Hepatocyte (in vitro differentiated cells): ENCODE measurements at regions not wholly inside any gene's neighbourhood (a gene's known extent, or its start where the extent isn't known, plus 50 kb on each side); places are given as distances from the start of the nearest gene placed in this dataset.
A peak's percentile ranks its signal among the peaks of the same experiment; 100 is the strongest.

ENCODE experiments used
- DNase-seq: peaks from one replicate; pipeline ENCODE4 v3.0.0-alpha.2; 2016; ENCODE audit warnings: low spot score
- H2AFZ ChIP-seq: fragments of 200-600 bp; sonication (generic); 2 replicates; pipeline ENCODE4 v1.6.0; 2016; ENCODE audit warnings: antibody characterized with exemption, mild to moderate bottlenecking
- H3K27ac ChIP-seq: fragments of 200-600 bp; sonication (generic); 2 replicates; pipeline ENCODE4 v1.5.1; 2016; ENCODE audit warnings: mild to moderate bottlenecking
- H3K27me3 ChIP-seq: fragments of 200-600 bp; sonication (generic); 2 replicates; pipeline ENCODE4 v1.6.1; 2016
- H3K36me3 ChIP-seq: fragments of 200-600 bp; sonication (generic); replicated peaks from 2 replicates; pipeline ENCODE4 v1.5.1; 2016; ENCODE audit warnings: low read depth; ENCODE audit not compliant: insufficient read depth
- H3K4me1 ChIP-seq: fragments of 200-600 bp; sonication (generic); 2 replicates; pipeline ENCODE4 v1.5.1; 2016; ENCODE audit warnings: mild to moderate bottlenecking, moderate library complexity; ENCODE audit not compliant: insufficient read depth
- H3K4me2 ChIP-seq: fragments of 200-600 bp; sonication (generic); 2 replicates; pipeline ENCODE4 v1.6.0; 2016
- H3K4me3 ChIP-seq: fragments of 200-600 bp; sonication (generic); 2 replicates; pipeline ENCODE4 v1.5.1; 2016; ENCODE audit warnings: mild to moderate bottlenecking
- H3K79me2 ChIP-seq: fragments of 200-600 bp; sonication (generic); 2 replicates; pipeline ENCODE4 v1.6.0; 2017; ENCODE audit warnings: mild to moderate bottlenecking
- H3K9me2 ChIP-seq: fragments of 200-600 bp; sonication (generic); replicated peaks from 2 replicates; pipeline ENCODE4 v1.6.0; 2017; ENCODE audit warnings: mild to moderate bottlenecking; ENCODE audit not compliant: insufficient read depth
- H3K9me3 ChIP-seq: fragments of 200-600 bp; sonication (generic); 2 replicates; pipeline ENCODE4 v1.5.1; 2016; ENCODE audit warnings: low read depth, mild to moderate bottlenecking
- H4K20me1 ChIP-seq: fragments of 200-600 bp; sonication (generic); 2 replicates; pipeline ENCODE4 v1.6.0; 2016; ENCODE audit warnings: mild to moderate bottlenecking; ENCODE audit not compliant: insufficient read depth, poor library complexity, severe bottlenecking
- CTCF ChIP-seq: fragments of 200-600 bp; sonication (generic); IDR thresholded peaks from 2 replicates; pipeline ENCODE4 v1.5.1; 2016; ENCODE audit warnings: antibody characterized with exemption, mild to moderate bottlenecking; ENCODE audit not compliant: poor library complexity
- EZH2 ChIP-seq: fragments of 200-600 bp; sonication (generic); IDR thresholded peaks from 2 replicates; pipeline ENCODE4 v1.6.1; 2016; ENCODE audit warnings: antibody characterized with exemption, mild to moderate bottlenecking, borderline replicate concordance
- EZH2phosphoT487 ChIP-seq: fragments of 200-600 bp; sonication (generic); IDR thresholded peaks from one replicate; pipeline ENCODE4 v1.6.1; 2018; ENCODE audit warnings: antibody characterized with exemption, mild to moderate bottlenecking, low read depth, moderate library complexity; ENCODE audit not compliant: unreplicated experiment, severe bottlenecking
- WGBS: methylation state at CpG from one replicate; pipeline ENCODE4 v1.1.6; 2016; ENCODE audit warnings: low lambda C conversion rate; ENCODE audit errors: missing lambda C conversion rate; 5-methylcytosine and 5-hydroxymethylcytosine counted together

GRCh38 chr14:39946807-39947206, 514.6 kb upstream of the FBXO33 start:
- Histone ChIP-seq H3K36me3 (no peaks in the 10 kb centered on the region), H3K27ac (no peak overlapping the region), H3K9me3 (no peaks in the 10 kb centered on the region), H3K4me1 (no peaks in the 10 kb centered on the region), H2AFZ (no peak overlapping the region), H3K27me3 (no peaks in the 10 kb centered on the region), H4K20me1 (no peaks in the 10 kb centered on the region), H3K79me2 (no peaks in the 10 kb centered on the region), H3K9me2 (no peaks in the 10 kb centered on the region), H3K4me3 (no peak overlapping the region), H3K4me2 (no peak overlapping the region)
- TF ChIP-seq EZH2phosphoT487 (no peak), CTCF (no peak), EZH2 (no peak)
- peak; percentile 13 for DNase-seq
- WGBS, result 51% methylated on average over 2 of the region's 2 CpGs

- TF ChIP-seq EZH2, result no peak
- no peak for TF ChIP-seq EZH2phosphoT487
- TF ChIP-seq CTCF, result no peak
- no peaks in the 10 kb centered on the region for H4K20me1 ChIP-seq
- H3K9me2 ChIP-seq, result no peaks in the 10 kb centered on the region
- H3K79me2 ChIP-seq, result no peaks in the 10 kb centered on the region
- H3K27me3 ChIP-seq, result no peaks in the 10 kb centered on the region
- no peak overlapping the region for H3K4me2 ChIP-seq
- no peak overlapping the region for H3K4me3 ChIP-seq
- H2AFZ ChIP-seq, result no peak overlapping the region
- peak; percentile 6 for DNase-seq
- H3K4me1 ChIP-seq, result no peaks in the 10 kb centered on the region
- no peaks in the 10 kb centered on the region for H3K36me3 ChIP-seq
- H3K27ac ChIP-seq, result no peak overlapping the region
- no peaks in the 10 kb centered on the region for H3K9me3 ChIP-seq
Observed at GRCh38 chr14:39939023-39939422, 506.8 kb upstream of the FBXO33 start.

GRCh38 chr14:39912192-39913100, 480.2 kb upstream of the FBXO33 start:
- H3K9me2 ChIP-seq, result no peaks in the 10 kb centered on the region
- no peaks in the 10 kb centered on the region for H3K79me2 ChIP-seq
- H3K36me3 ChIP-seq, result no peaks in the 10 kb centered on the region
- TF ChIP-seq EZH2 (no peak), CTCF (no peak), EZH2phosphoT487 (no peak)
- no peak overlapping the region for H2AFZ ChIP-seq
- no peaks in the 10 kb centered on the region for H3K4me1 ChIP-seq
- no peak overlapping the region for H3K4me2 ChIP-seq
- no peak overlapping the region for H3K27ac ChIP-seq
- no peak overlapping the region for H3K4me3 ChIP-seq
- 69% methylated on average over 6 of the region's 6 CpGs for WGBS
- DNase-seq, result no peak
- H3K27me3 ChIP-seq, result no peaks in the 10 kb centered on the region
- H3K9me3 ChIP-seq, result no peaks in the 10 kb centered on the region
- no peaks in the 10 kb centered on the region for H4K20me1 ChIP-seq
